ENCODE measurements at regions not wholly inside any gene's neighbourhood (a gene's known extent, or its start where the extent isn't known, plus 50 kb on each side); places are given as distances from the start of the nearest gene placed in this dataset.
A peak's percentile ranks its signal among the peaks of the same experiment; 100 is the strongest.

GRCh38 chr6:4504700-4505099 lies 271.5 kb upstream of the CDYL start:
- no peaks in the 10 kb centered on the region for H3K4me1 ChIP-seq (ENCODE audit: control insufficient read depth, insufficient read depth, low read length)
- no peaks in the 10 kb centered on the region for H3K9me3 ChIP-seq (ENCODE audit: control insufficient read depth, low read length)
- no peak for DNase-seq
- no peak overlapping the region for H3K4me3 Mint-ChIP-seq
- no peaks in the 10 kb centered on the region for H3K27me3 ChIP-seq (ENCODE audit: control insufficient read depth, insufficient read depth, low read length, poor library complexity, severe bottlenecking)
- no peak overlapping the region for H3K27ac Mint-ChIP-seq
- no peak for TF ChIP-seq CTCF (conservative IDR thresholded peaks at IDR 0.05)
- H3K36me3 ChIP-seq (ENCODE audit: control insufficient read depth, insufficient read depth, low read length): no peaks in the 10 kb centered on the region
- H3K27ac ChIP-seq (ENCODE audit: low read depth, low read length): no peak overlapping the region
- H3K27me3 Mint-ChIP-seq (ENCODE audit: insufficient read depth): peaks cover 7% of the 10 kb centered on the region
- no peaks in the 10 kb centered on the region for H3K4me1 Mint-ChIP-seq
- no peaks in the 10 kb centered on the region for H3K36me3 Mint-ChIP-seq (ENCODE audit: low read depth)
- H3K9ac ChIP-seq (ENCODE audit: extremely low read depth, low read length, poor library complexity, severe bottlenecking): no peak overlapping the region
- 96% methylated on average over 2 of the region's 2 CpGs; no CpG with 5 or more reads in 1 of the 2 experiments for WGBS, 2 experiments (ENCODE audit: insufficient coverage in 1 of 2, insufficient read length in 1 of 2)
- H3K9me3 Mint-ChIP-seq: no peaks in the 10 kb centered on the region
- H3K4me3 ChIP-seq (ENCODE audit: low read length): no peak overlapping the region

- no peaks in the 10 kb centered on the region for H3K27me3 ChIP-seq (ENCODE audit: control insufficient read depth, insufficient read depth, low read length, poor library complexity, severe bottlenecking)
- Mint-ChIP-seq H3K9me3 (no peaks in the 10 kb centered on the region), H3K36me3 (ENCODE audit: low read depth) (no peaks in the 10 kb centered on the region), H3K27ac (no peak overlapping the region), H3K4me1 (no peaks in the 10 kb centered on the region), H3K4me3 (no peak overlapping the region), H3K27me3 (ENCODE audit: insufficient read depth) (peaks cover 7% of the 10 kb centered on the region)
- no peaks in the 10 kb centered on the region for H3K9me3 ChIP-seq (ENCODE audit: control insufficient read depth, low read length)
- WGBS, 2 experiments (ENCODE audit: insufficient coverage in 1 of 2, insufficient read length in 1 of 2): 27 to 42% methylated on average over 5 of the region's 5 CpGs
- TF ChIP-seq CTCF (conservative IDR thresholded peaks at IDR 0.05): no peak
- H3K27ac ChIP-seq (ENCODE audit: low read depth, low read length): no peak overlapping the region
- peak; percentile 68 for DNase-seq
- no peak overlapping the region for H3K9ac ChIP-seq (ENCODE audit: extremely low read depth, low read length, poor library complexity, severe bottlenecking)
- no peaks in the 10 kb centered on the region for H3K36me3 ChIP-seq (ENCODE audit: control insufficient read depth, insufficient read depth, low read length)
- H3K4me3 ChIP-seq (ENCODE audit: low read length): no peak overlapping the region
- H3K4me1 ChIP-seq (ENCODE audit: control insufficient read depth, insufficient read depth, low read length): no peaks in the 10 kb centered on the region
Measured at GRCh38 chr6:4503700-4504099, 272.5 kb upstream of the CDYL start.

- no peaks in the 10 kb centered on the region for H3K4me1 ChIP-seq (ENCODE audit: control insufficient read depth, insufficient read depth, low read length)
- no peak overlapping the region for H3K9ac ChIP-seq (ENCODE audit: extremely low read depth, low read length, poor library complexity, severe bottlenecking)
- WGBS, 2 experiments (ENCODE audit: insufficient coverage in 1 of 2, insufficient read length in 1 of 2): 95% methylated on average over 1 of the region's 1 CpG; no CpG with 5 or more reads in 1 of the 2 experiments
- no peak for TF ChIP-seq CTCF (conservative IDR thresholded peaks at IDR 0.05)
- no peak overlapping the region for H3K27ac Mint-ChIP-seq
- DNase-seq: no peak
- no peak overlapping the region for H3K4me3 Mint-ChIP-seq
- no peak overlapping the region for H3K27ac ChIP-seq (ENCODE audit: low read depth, low read length)
- no peak overlapping the region for H3K4me3 ChIP-seq (ENCODE audit: low read length)
- H3K27me3 Mint-ChIP-seq (ENCODE audit: insufficient read depth): no peaks in the 10 kb centered on the region
- H3K36me3 ChIP-seq (ENCODE audit: control insufficient read depth, insufficient read depth, low read length): no peaks in the 10 kb centered on the region
- no peaks in the 10 kb centered on the region for H3K4me1 Mint-ChIP-seq
- no peaks in the 10 kb centered on the region for H3K9me3 ChIP-seq (ENCODE audit: control insufficient read depth, low read length)
- no peaks in the 10 kb centered on the region for H3K27me3 ChIP-seq (ENCODE audit: control insufficient read depth, insufficient read depth, low read length, poor library complexity, severe bottlenecking)
- no peaks in the 10 kb centered on the region for H3K36me3 Mint-ChIP-seq (ENCODE audit: low read depth)
- H3K9me3 Mint-ChIP-seq: peaks cover 3% of the 10 kb centered on the region
Measured at GRCh38 chr6:4496284-4496683, 279.9 kb upstream of the CDYL start.

All from endodermal cell (in vitro differentiated cells).